ENCODE measurements at regions not wholly inside any gene's neighbourhood (a gene's known extent, or its start where the extent isn't known, plus 50 kb on each side); places are given as distances from the start of the nearest gene placed in this dataset.
"Not testable (repeated sequence)": the region's sequence is repeated elsewhere in the genome, so short reads cannot be mapped to it uniquely, and the experiment has no call there.

GRCh38 chr15:98358274-98358673, 290.1 kb upstream of the IGF1R start:
- not testable (repeated sequence) for TF ChIP-seq CTCF (IDR thresholded peaks at IDR 0.05); EZH2 (IDR thresholded peaks at IDR 0.05; ENCODE audit: borderline replicate concordance, insufficient read depth, low read depth, low read length, poor library complexity, severe bottlenecking)
